Brain microvascular endothelial cell (primary cell): ENCODE measurements at regions not wholly inside any gene's neighbourhood (a gene's known extent, or its start where the extent isn't known, plus 50 kb on each side); places are given as distances from the start of the nearest gene placed in this dataset.

Source experiments
- DNase-seq: peaks from one replicate; pipeline ENCODE4 v3.0.0-alpha.2; 2020
- H3K27ac ChIP-seq: fragments of 250-450 bp; sonication (Bioruptor Pico); 2 replicates; pipeline ENCODE4 v1.5.1; 2020; ENCODE audit warnings: mild to moderate bottlenecking, moderate library complexity
- H3K27me3 ChIP-seq: fragments of 250-450 bp; sonication (Bioruptor Pico); replicated peaks from 2 replicates; pipeline ENCODE4 v1.5.1; 2020; ENCODE audit warnings: mild to moderate bottlenecking
- H3K36me3 ChIP-seq: fragments of 250-450 bp; sonication (Bioruptor Pico); replicated peaks from 2 replicates; pipeline ENCODE4 v1.5.1; 2020; ENCODE audit warnings: mild to moderate bottlenecking
- H3K4me3 ChIP-seq: 2 replicates; pipeline ENCODE4 v1.5.1; 2011; ENCODE audit warnings: low read depth, mild to moderate bottlenecking, control low read depth, low read length, moderate library complexity
- in situ Hi-C: cut with HindIII; loops from 2 replicates; pipeline ENCODE4 v1.10.0; 2017; ENCODE audit warnings: low sequenced_read_pairs, low pct_ligation_motif_present
- TF ChIP-seq, protein P1 (sequence below): IDR thresholded peaks from 2 replicates; pipeline ENCODE4 v1.5.1; 2011; ENCODE audit warnings: low read depth, mild to moderate bottlenecking, moderate library complexity, low read length, control low read depth, inconsistent platforms; ENCODE audit errors: missing control alignments

DNA sequence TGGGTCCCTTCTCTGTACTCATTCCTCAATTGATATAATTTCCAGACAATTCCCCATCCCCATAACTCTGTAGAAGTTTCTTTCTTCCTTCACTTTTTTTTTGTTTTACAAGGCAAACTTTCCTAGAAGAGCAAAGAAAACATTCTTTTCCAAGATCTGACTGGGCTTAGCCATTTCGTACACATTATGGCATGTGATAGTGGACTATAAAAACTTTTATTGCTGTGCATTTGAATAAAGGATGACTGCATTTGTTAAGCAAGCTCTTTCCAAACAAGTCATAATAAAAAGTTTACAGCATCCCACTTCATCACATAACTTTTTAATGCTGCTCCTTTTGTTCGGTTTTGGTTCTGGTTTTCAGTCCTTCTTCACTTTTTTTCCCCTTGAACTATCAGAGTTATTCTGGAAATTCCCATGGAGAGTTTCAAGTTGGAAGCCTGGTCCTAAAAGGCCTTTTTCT, 231.0 kb upstream of the HMGA2 start:
- Histone ChIP-seq H3K27ac (no peak overlapping the region), H3K27me3 (no peaks in the 10 kb centered on the region), H3K36me3 (no peaks in the 10 kb centered on the region), H3K4me3 (no peak overlapping the region)
- TF ChIP-seq, protein P1, sequence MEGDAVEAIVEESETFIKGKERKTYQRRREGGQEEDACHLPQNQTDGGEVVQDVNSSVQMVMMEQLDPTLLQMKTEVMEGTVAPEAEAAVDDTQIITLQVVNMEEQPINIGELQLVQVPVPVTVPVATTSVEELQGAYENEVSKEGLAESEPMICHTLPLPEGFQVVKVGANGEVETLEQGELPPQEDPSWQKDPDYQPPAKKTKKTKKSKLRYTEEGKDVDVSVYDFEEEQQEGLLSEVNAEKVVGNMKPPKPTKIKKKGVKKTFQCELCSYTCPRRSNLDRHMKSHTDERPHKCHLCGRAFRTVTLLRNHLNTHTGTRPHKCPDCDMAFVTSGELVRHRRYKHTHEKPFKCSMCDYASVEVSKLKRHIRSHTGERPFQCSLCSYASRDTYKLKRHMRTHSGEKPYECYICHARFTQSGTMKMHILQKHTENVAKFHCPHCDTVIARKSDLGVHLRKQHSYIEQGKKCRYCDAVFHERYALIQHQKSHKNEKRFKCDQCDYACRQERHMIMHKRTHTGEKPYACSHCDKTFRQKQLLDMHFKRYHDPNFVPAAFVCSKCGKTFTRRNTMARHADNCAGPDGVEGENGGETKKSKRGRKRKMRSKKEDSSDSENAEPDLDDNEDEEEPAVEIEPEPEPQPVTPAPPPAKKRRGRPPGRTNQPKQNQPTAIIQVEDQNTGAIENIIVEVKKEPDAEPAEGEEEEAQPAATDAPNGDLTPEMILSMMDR: no peak
- DNase-seq: no peak
- in situ Hi-C loops: no loop called here

- H3K4me3 ChIP-seq: no peak overlapping the region
- no peaks in the 10 kb centered on the region for H3K36me3 ChIP-seq
- H3K27me3 ChIP-seq: no peaks in the 10 kb centered on the region
- DNase-seq: no peak
- in situ Hi-C loops: no loop called here
- TF ChIP-seq, protein P1: no peak
- no peak overlapping the region for H3K27ac ChIP-seq
Measured at GRCh38 chr12:65594409-65594808, 229.9 kb upstream of the HMGA2 start.

GRCh38 chr12:65595016-65595560, 229.2 kb upstream of the HMGA2 start:
- Histone ChIP-seq H3K27me3 (no peaks in the 10 kb centered on the region), H3K27ac (no peak overlapping the region), H3K4me3 (no peak overlapping the region), H3K36me3 (no peaks in the 10 kb centered on the region)
- DNase-seq: no peak
- TF ChIP-seq, protein P1: no peak
- in situ Hi-C loops: no loop called here

DNA sequence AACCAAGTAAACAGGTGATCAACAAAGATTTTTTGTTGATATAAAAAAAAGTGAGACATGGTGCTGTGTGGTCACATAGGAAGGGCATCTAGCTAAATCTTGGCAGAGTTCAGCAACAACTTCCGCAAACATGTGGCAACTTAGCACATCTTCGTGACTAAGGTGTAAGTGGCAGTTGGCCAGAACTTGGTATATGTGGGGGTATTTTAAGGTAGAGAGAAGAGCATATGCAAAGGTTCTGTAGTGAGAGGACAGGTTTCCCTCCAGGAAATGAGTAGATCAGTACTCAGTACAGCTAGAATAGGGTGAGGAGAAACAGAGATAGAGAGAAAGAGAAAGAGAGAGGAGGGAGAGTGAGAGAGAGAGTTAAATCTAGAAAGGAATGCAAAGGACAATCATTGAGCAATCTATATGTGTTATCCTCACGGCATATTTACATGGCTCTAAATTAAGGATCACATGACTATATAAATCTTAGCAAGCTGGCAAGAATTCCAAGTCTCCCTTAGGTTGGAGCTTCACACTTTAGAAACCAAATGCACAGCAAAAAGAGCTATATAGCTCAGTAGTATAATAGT, 227.7 kb upstream of the HMGA2 start:
- no peaks in the 10 kb centered on the region for H3K36me3 ChIP-seq
- DNase-seq: no peak

GRCh38 chr12:65597527-65597926, 226.8 kb upstream of the HMGA2 start:
- H3K27ac ChIP-seq: peak overlapping the region; percentile 36
- DNase-seq: peak; percentile 72
- TF ChIP-seq, protein P1: no peak
- in situ Hi-C loops: no loop called here
- no peaks in the 10 kb centered on the region for H3K27me3 ChIP-seq
- H3K36me3 ChIP-seq: no peaks in the 10 kb centered on the region
- no peak overlapping the region for H3K4me3 ChIP-seq

More for the DNA sequence above, 227.7 kb upstream of the HMGA2 start:
- no peak overlapping the region for H3K4me3 ChIP-seq
- TF ChIP-seq, protein P1: no peak
- no peaks in the 10 kb centered on the region for H3K27me3 ChIP-seq
- in situ Hi-C loops: no loop called here
- H3K27ac ChIP-seq: no peak overlapping the region

- Histone ChIP-seq H3K27me3 (no peaks in the 10 kb centered on the region), H3K4me3 (no peak overlapping the region), H3K36me3 (no peaks in the 10 kb centered on the region), H3K27ac (no peak overlapping the region)
- in situ Hi-C loops: no loop called here
- TF ChIP-seq, protein P1: no peak
- DNase-seq: no peak
Measured at GRCh38 chr12:65598688-65599087, 225.6 kb upstream of the HMGA2 start.
